Astrocyte of the spinal cord (primary cell): ENCODE measurements at regions not wholly inside any gene's neighbourhood (a gene's known extent, or its start where the extent isn't known, plus 50 kb on each side); places are given as distances from the start of the nearest gene placed in this dataset.

ENCODE experiments used
- DNase-seq: peaks from one replicate; pipeline ENCODE4 v3.0.0; 2011; ENCODE audit warnings: low read depth, low spot score
- H3K4me3 ChIP-seq: 2 replicates; pipeline ENCODE4 v1.5.1; 2011; ENCODE audit warnings: low read depth, mild to moderate bottlenecking, low read length, moderate library complexity
- CTCF ChIP-seq: IDR thresholded peaks from 2 replicates; pipeline ENCODE4 v1.5.1; 2012; ENCODE audit warnings: low read depth, mild to moderate bottlenecking, low read length, inconsistent platforms
- in situ Hi-C: cut with HindIII; loops from 2 replicates; pipeline ENCODE4 v1.10.0; 2017; ENCODE audit warnings: low sequenced_read_pairs

GRCh38 chr7:12092499-12093130 lies 118.5 kb upstream of the TMEM106B start:
- no peak for TF ChIP-seq CTCF
- in situ Hi-C loops: no loop called here
- no peak for DNase-seq
- no peak overlapping the region for H3K4me3 ChIP-seq

- in situ Hi-C loops: no loop called here
- H3K4me3 ChIP-seq: no peak overlapping the region
- TF ChIP-seq CTCF: no peak
- no peak for DNase-seq
Observed at GRCh38 chr7:12093365-12093764, 117.7 kb upstream of the TMEM106B start.

GRCh38 chr7:12094365-12094921 lies 116.7 kb upstream of the TMEM106B start:
- no peak for TF ChIP-seq CTCF
- no peak for DNase-seq
- no peak overlapping the region for H3K4me3 ChIP-seq
- in situ Hi-C loops: no loop called here

- no peak for TF ChIP-seq CTCF
- in situ Hi-C loops: no loop called here
- DNase-seq: no peak
- no peak overlapping the region for H3K4me3 ChIP-seq
Observed at GRCh38 chr7:12102126-12102525, 109.0 kb upstream of the TMEM106B start.

- in situ Hi-C loops: no loop called here
Observed at GRCh38 chr7:12102527-12102926, 108.6 kb upstream of the TMEM106B start.

GRCh38 chr7:12103948-12104347 lies 107.1 kb upstream of the TMEM106B start:
- no peak for DNase-seq
- in situ Hi-C loops: no loop called here
- no peak for TF ChIP-seq CTCF
- no peak overlapping the region for H3K4me3 ChIP-seq

More at GRCh38 chr7:12102527-12102926, 108.6 kb upstream of the TMEM106B start:
- no peak for TF ChIP-seq CTCF
- no peak overlapping the region for H3K4me3 ChIP-seq
- DNase-seq: no peak

- TF ChIP-seq CTCF: no peak
- no peak overlapping the region for H3K4me3 ChIP-seq
- in situ Hi-C loops: no loop called here
- no peak for DNase-seq
Observed at GRCh38 chr7:12107381-12107780, 103.7 kb upstream of the TMEM106B start.
